Ovary (tissue), 7 donors: ENCODE measurements at regions not wholly inside any gene's neighbourhood (a gene's known extent, or its start where the extent isn't known, plus 50 kb on each side); places are given as distances from the start of the nearest gene placed in this dataset.

Source experiments
- DNase-seq, 5 donors: peaks; one replicate each; pipeline ENCODE4 v3.0.0-alpha.2; 2019 to 2020
- H3K27ac ChIP-seq, 2 donors: fragments of 200-600 bp; one replicate each; pipeline versions ENCODE4 v1.5.1 to v1.8.0; 2019 to 2022
- H3K27me3 ChIP-seq: fragments of 200-600 bp; one replicate; pipeline ENCODE4 v1.8.0; 2022
- H3K36me3 ChIP-seq: fragments of 200-600 bp; sonication (generic); one replicate; pipeline ENCODE4 v1.5.1; 2019
- H3K4me1 ChIP-seq: one replicate; pipeline ENCODE4 v1.8.1; 2013; ENCODE audit warnings: mild to moderate bottlenecking, moderate library complexity; ENCODE audit not compliant: insufficient read depth
- H3K4me3 ChIP-seq: fragments of 200-600 bp; sonication (generic); one replicate; pipeline ENCODE4 v1.5.1; 2017
- H3K9me3 ChIP-seq, 2 donors: fragments of 200-600 bp in 1 of 2; sonication (generic) in 1 of 2; one replicate each; pipeline versions ENCODE4 v1.5.1 to v1.8.1; 2013 to 2019; ENCODE audit warnings: mild to moderate bottlenecking in 1 of 2, moderate library complexity in 1 of 2
- CTCF ChIP-seq, 3 donors: fragments of 450-650 bp in 2 of 3; fragments of 200-600 bp in 1 of 3; IDR thresholded peaks; one replicate each; pipeline versions ENCODE4 v1.5.1 to v1.8.0; 2016 to 2022; ENCODE audit warnings: antibody characterized with exemption in 3 of 3, mild to moderate bottlenecking in 1 of 3
- EP300 ChIP-seq: sonication (generic); formaldehyde crosslinking; IDR thresholded peaks from one replicate; pipeline ENCODE4 v1.6.1; 2017; ENCODE audit warnings: antibody characterized with exemption
- POLR2A ChIP-seq: fragments of 450-650 bp; IDR thresholded peaks from one replicate; pipeline ENCODE4 v1.6.1; 2017; ENCODE audit warnings: antibody characterized with exemption, mild to moderate bottlenecking, moderate library complexity
- WGBS, 3 donors: extraction: QIAGEN DNeasy Blood & Tissue Kit in 1 of 3; methylation state at CpG; one replicate each; pipeline versions ENCODE4 v1.1.5 to v1.1.7; 2013 to 2017; 5-methylcytosine and 5-hydroxymethylcytosine counted together
- intact Hi-C, 4 donors: fragments of 100-400 bp; cut with DNase I; formaldehyde crosslinking; loops; one replicate each; pipeline versions ENCODE4 v1.11.0 to v1.15.1; 2022 to 2023
- donor health status: DM: no; HTN: no; CAD: no; lungs with moderate emphysema.
- donor health status: DM: no; HTN: no; CAD: no.
- donor health status: Bipolar disorder and iron deficiency.
- donor health status: DM: no; HTN: no; CAD: no.
- donor health status: DM: yes; HTN: yes; CAD: no.

- no peak for DNase-seq
- Histone ChIP-seq H3K4me1 (no peaks in the 10 kb centered on the region), H3K27me3 (no peaks in the 10 kb centered on the region), H3K4me3 (no peak overlapping the region), H3K36me3 (no peaks in the 10 kb centered on the region), H3K9me3 (no peaks in the 10 kb centered on the region), H3K27ac (no peak overlapping the region)
- 79 to 86% (median 80%) methylated on average over 7 of the region's 7 CpGs for WGBS, 3 donors
- TF ChIP-seq CTCF (IDR thresholded peaks at IDR 0.05) (no peak), POLR2A (no peak), EP300 (no peak)
- intact Hi-C loops = no loop called here
Observed at GRCh38 chr1:5415606-5416005, 576.6 kb downstream of the NPHP4 start.

DNA sequence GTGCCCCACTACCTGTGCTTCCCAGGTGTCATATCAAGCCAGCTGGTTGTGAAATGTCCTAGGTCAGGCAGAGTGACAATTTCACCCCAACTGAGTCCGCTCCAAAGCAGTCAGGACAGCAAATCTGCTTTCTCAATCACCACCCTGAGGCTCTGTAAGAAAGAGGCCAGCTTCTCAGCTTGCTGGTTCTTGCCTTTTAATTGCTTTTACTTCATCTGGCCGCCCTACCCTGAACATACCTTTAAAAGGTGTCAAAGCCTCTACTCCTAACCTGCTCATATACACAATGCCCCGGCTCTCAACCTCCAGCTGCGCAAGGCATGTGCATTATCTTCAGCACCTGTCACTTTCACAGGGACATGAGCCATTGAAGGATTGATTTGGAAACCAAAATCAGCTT, 581.6 kb downstream of the NPHP4 start:
- H3K27ac ChIP-seq = no peak overlapping the region
- no peak for DNase-seq
- intact Hi-C loops = no loop called here
- no peak overlapping the region for H3K4me3 ChIP-seq
- TF ChIP-seq POLR2A (no peak), EP300 (no peak), CTCF (IDR thresholded peaks at IDR 0.05) (no peak)
- no peaks in the 10 kb centered on the region for H3K36me3 ChIP-seq
- no peaks in the 10 kb centered on the region for H3K4me1 ChIP-seq
- H3K27me3 ChIP-seq = no peaks in the 10 kb centered on the region
- no peaks in the 10 kb centered on the region for H3K9me3 ChIP-seq
- WGBS, 3 donors = 77 to 81% (median 77%) methylated on average over 4 of the region's 4 CpGs

DNA sequence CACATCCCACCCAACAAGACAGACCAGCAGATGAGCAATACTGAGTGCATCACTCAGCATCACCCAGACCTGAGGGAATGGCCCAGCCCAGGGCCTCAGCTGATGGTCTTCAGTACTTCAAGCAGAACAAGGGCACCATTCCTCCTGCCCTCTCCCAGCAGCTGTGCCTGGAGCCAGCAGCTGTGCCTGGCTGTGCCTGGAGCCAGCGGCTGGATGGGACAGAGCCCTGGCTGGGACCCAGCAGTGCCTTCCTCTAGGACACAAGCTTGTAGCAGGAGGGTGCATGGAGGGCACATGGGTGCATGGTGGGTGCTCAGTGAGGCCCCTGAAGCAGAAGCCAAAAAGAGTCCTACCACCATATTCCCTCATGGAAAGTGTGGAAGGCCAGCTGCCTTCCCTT, 583.8 kb downstream of the NPHP4 start:
- intact Hi-C loops = no loop called here
- Histone ChIP-seq H3K4me3 (no peak overlapping the region), H3K4me1 (no peaks in the 10 kb centered on the region), H3K36me3 (no peaks in the 10 kb centered on the region), H3K27ac (no peak overlapping the region), H3K27me3 (no peaks in the 10 kb centered on the region), H3K9me3 (no peaks in the 10 kb centered on the region)
- DNase-seq = no peak
- no peak for TF ChIP-seq CTCF (IDR thresholded peaks at IDR 0.05)
- TF ChIP-seq EP300 = no peak
- TF ChIP-seq POLR2A = no peak
- WGBS, 3 donors = 76 to 100% methylated on average over 1 of the region's 1 CpG; no CpG with 5 or more reads in 1 of the 3 donors

DNA sequence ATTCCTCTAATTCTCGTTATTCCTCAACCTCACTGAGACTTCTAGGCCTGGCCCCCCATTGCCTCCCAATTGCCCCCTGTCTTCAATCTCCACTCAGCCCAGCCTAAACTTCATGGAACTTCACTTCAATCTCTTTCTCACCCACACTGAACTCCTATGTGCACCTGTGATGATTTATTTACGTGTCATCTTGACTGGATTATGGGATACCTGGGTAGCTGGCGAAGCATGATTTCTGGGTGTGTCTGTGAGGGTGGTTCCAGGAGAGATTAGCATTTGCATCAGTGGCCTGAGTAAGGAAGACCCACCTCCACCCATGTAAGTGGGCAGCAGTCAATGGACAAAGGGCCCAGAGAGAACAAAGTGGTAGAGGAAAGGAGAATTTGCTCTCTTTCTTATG, 587.0 kb downstream of the NPHP4 start:
- Histone ChIP-seq H3K36me3 (no peaks in the 10 kb centered on the region), H3K4me1 (no peaks in the 10 kb centered on the region), H3K27ac (no peak overlapping the region), H3K27me3 (no peaks in the 10 kb centered on the region), H3K4me3 (no peak overlapping the region), H3K9me3 (no peaks in the 10 kb centered on the region)
- DNase-seq = no peak
- WGBS, 3 donors = 76 to 88% (median 87%) methylated on average over 3 of the region's 3 CpGs
- intact Hi-C loops = no loop called here
- TF ChIP-seq EP300 (no peak), CTCF (IDR thresholded peaks at IDR 0.05) (no peak), POLR2A (no peak)
